K562 (cell line): ENCODE measurements at regions not wholly inside any gene's neighbourhood (a gene's known extent, or its start where the extent isn't known, plus 50 kb on each side); places are given as distances from the start of the nearest gene placed in this dataset.

Experiments used
- ATAC-seq: fragments of 200-7000 bp; cut with Tn5 transposase; 3 replicates; pipeline ENCODE4 v1.9.1; 2020; ENCODE audit warnings: moderate library complexity
- BruUV-seq: library from RNA; stranded (reverse); fragments of 400-500 nt; replicated peaks from 2 replicates; lab custom pipeline; 2021; lab: Mats Ljungman, UMichigan
- CTCF ChIA-PET: fragments of 300-600 bp; formaldehyde crosslinking; extraction: SDS; loops from one replicate; lab custom pipeline; 2021; ENCODE audit warnings: low intra/inter-chr PET ratio; lab: Yijun Ruan, JAX
- POLR2A ChIA-PET: fragments of 300-600, 350-650 bp; sonication (Branson Sonifier 250); formaldehyde crosslinking; extraction: SDS; loops from one replicate; lab custom pipeline; 2021; ENCODE audit warnings: antibody characterized with exemption, inconsistent platforms; lab: Yijun Ruan, JAX
- DNase-seq, 4 experiments: peaks; one replicate each; pipeline versions ENCODE4 v3.0.0 to v3.0.0-alpha.2; 2011 to 2018; ENCODE audit warnings: low spot score in 3 of 4, mixed read lengths in 3 of 4; ENCODE audit errors: extremely low read depth in 1 of 4
- FAIRE-seq: peaks from 2 replicates; lab custom pipeline; 2011; peaks lifted over from hg19 to GRCh38; lab: Jason Lieb, UNC
- H2AFZ ChIP-seq: 2 replicates; pipeline ENCODE4 v1.6.0; 2011; ENCODE audit warnings: low read depth, low read length, control low read depth, inconsistent platforms
- H3K27ac ChIP-seq: fragments of 200-600 bp; 3 replicates; pipeline ENCODE4 v1.8.0; 2011; ENCODE audit warnings: low read depth, mild to moderate bottlenecking, control low read depth, inconsistent platforms, low read length, moderate library complexity, mixed read lengths; ENCODE audit errors: extremely low read depth
- H3K27me3 ChIP-seq, 2 experiments: fragments of 300-600 bp in 1 of 2; 2 replicates in 1 of 2; 3 replicates in 1 of 2; pipeline versions ENCODE4 v1.6.0 to v1.8.0; 2011; ENCODE audit warnings: inconsistent platforms in 2 of 2, low read length in 2 of 2, mild to moderate bottlenecking in 1 of 2, mixed read lengths in 1 of 2, moderate library complexity in 1 of 2; ENCODE audit not compliant: control insufficient read depth in 2 of 2, insufficient read depth in 2 of 2
- H3K36me3 ChIP-seq: fragments of 300-600 bp; 3 replicates; pipeline ENCODE4 v1.8.0; 2011; ENCODE audit warnings: mild to moderate bottlenecking, low read length, inconsistent platforms; ENCODE audit not compliant: control insufficient read depth, insufficient read depth
- H3K4me1 ChIP-seq, 2 experiments: fragments of 200-600 bp in 1 of 2; replicated peaks in 1 of 2; 2 replicates in 1 of 2; 3 replicates in 1 of 2; pipeline versions ENCODE4 v1.5.1 to v1.8.0; 2011; ENCODE audit warnings: inconsistent platforms in 2 of 2, low read length in 2 of 2, mild to moderate bottlenecking in 1 of 2, mixed read lengths in 1 of 2, moderate library complexity in 1 of 2; ENCODE audit not compliant: control insufficient read depth in 2 of 2, insufficient read depth in 2 of 2
- H3K4me2 ChIP-seq: 2 replicates; pipeline ENCODE4 v1.6.1; 2011; ENCODE audit warnings: low read length, control low read depth, inconsistent platforms, mixed read lengths; ENCODE audit not compliant: insufficient read depth
- H3K4me3 ChIP-seq: fragments of 200-600 bp; sonication (generic), shearing (Covaris generic); 2 replicates; pipeline ENCODE4 v1.5.1; 2016; ENCODE audit warnings: control low read depth, inconsistent platforms
- H3K79me2 ChIP-seq: fragments of 200-600 bp; 3 replicates; pipeline ENCODE4 v1.8.0; 2011; ENCODE audit warnings: low read length, inconsistent platforms; ENCODE audit not compliant: control insufficient read depth, insufficient read depth
- H3K9ac ChIP-seq, 2 experiments: 2 replicates each; pipeline versions ENCODE4 v1.6.0 to v1.6.1; 2011; ENCODE audit warnings: low read depth in 2 of 2, low read length in 2 of 2, control low read depth in 1 of 2, inconsistent platforms in 1 of 2, mild to moderate bottlenecking in 1 of 2, mixed read lengths in 1 of 2; ENCODE audit not compliant: insufficient read depth in 1 of 2
- H3K9me1 ChIP-seq: one replicate; pipeline ENCODE4 v1.6.0; 2011; ENCODE audit warnings: inconsistent platforms, mild to moderate bottlenecking, low read length, moderate library complexity; ENCODE audit not compliant: control insufficient read depth, insufficient read depth
- H3K9me3 ChIP-seq: replicated peaks from 2 replicates; pipeline ENCODE4 v1.5.1; 2011; ENCODE audit warnings: low read depth, low read length, inconsistent platforms; ENCODE audit not compliant: control insufficient read depth, insufficient read depth
- H4K20me1 ChIP-seq: replicated peaks from 2 replicates; pipeline ENCODE4 v1.6.1; 2011; ENCODE audit warnings: low read length, inconsistent platforms, mixed read lengths; ENCODE audit not compliant: control insufficient read depth, insufficient read depth
- HNRNPL ChIP-seq: fragments of 200-400 bp; formaldehyde crosslinking; IDR thresholded peaks from 2 replicates; pipeline ENCODE4 v1.6.1; 2017; ENCODE audit warnings: low read depth, mild to moderate bottlenecking, low read length
- ZNF449 ChIP-seq: fragments of 250-450 bp; sonication (Bioruptor Pico); IDR thresholded peaks from 2 replicates; pipeline ENCODE4 v1.8.0; 2022; ENCODE audit warnings: moderate library complexity, mild to moderate bottlenecking, inconsistent platforms
- WGBS: fragments of 100-300 bp; shearing (Covaris generic); methylation state at CpG from one replicate; pipeline ENCODE4 v1.1.6; 2016; ENCODE audit warnings: low coverage, mixed read lengths; ENCODE audit not compliant: insufficient coverage; ENCODE audit errors: missing lambda C conversion rate; 5-methylcytosine and 5-hydroxymethylcytosine counted together
- in situ Hi-C: fragments of 300-500 bp; cut with MboI; formaldehyde crosslinking; loops from 4 replicates; pipeline ENCODE4 v1.15.0; 2018; ENCODE audit warnings: inconsistent platforms, mixed read lengths
- intact Hi-C: fragments of 100-400 bp; cut with micrococcal nuclease; formaldehyde crosslinking; loops from 2 replicates; pipeline ENCODE4 v1.14.2; 2022

GRCh38 chr4:125758438-125758837 lies 443.7 kb downstream of the FAT4 start (continued):
- TF ChIP-seq ZNF449 (CRISPR knock-in tag) = no peak

- no peaks in the 10 kb centered on the region for H3K9me1 ChIP-seq
- no peaks in the 10 kb centered on the region for H4K20me1 ChIP-seq
- no peak overlapping the region for H3K9ac ChIP-seq
- no peak overlapping the region for H3K4me3 ChIP-seq
- TF ChIP-seq HNRNPL = no peak
- CTCF ChIA-PET = no interaction called here
- DNase-seq (no peak), FAIRE-seq (no peak), ATAC-seq (no peak)
- intact Hi-C loops = no loop called here
- H3K27me3 ChIP-seq = no peaks in the 10 kb centered on the region
- no peaks in the 10 kb centered on the region for H3K9me3 ChIP-seq
- no peak overlapping the region for H3K4me2 ChIP-seq
- H3K79me2 ChIP-seq = no peaks in the 10 kb centered on the region
- no TSS peak for BruUV-seq
- no peak overlapping the region for H3K27ac ChIP-seq
- WGBS = 0% methylated on average over 2 of the region's 2 CpGs
- POLR2A ChIA-PET = no interaction called here
- no peaks in the 10 kb centered on the region for H3K4me1 ChIP-seq
- in situ Hi-C loops = no loop called here
- no peaks in the 10 kb centered on the region for H3K36me3 ChIP-seq
- no peak overlapping the region for H2AFZ ChIP-seq
Measured at GRCh38 chr4:125760201-125760819, 445.6 kb downstream of the FAT4 start.
